ENCODE measurements at regions not wholly inside any gene's neighbourhood (a gene's known extent, or its start where the extent isn't known, plus 50 kb on each side); places are given as distances from the start of the nearest gene placed in this dataset.

DNA sequence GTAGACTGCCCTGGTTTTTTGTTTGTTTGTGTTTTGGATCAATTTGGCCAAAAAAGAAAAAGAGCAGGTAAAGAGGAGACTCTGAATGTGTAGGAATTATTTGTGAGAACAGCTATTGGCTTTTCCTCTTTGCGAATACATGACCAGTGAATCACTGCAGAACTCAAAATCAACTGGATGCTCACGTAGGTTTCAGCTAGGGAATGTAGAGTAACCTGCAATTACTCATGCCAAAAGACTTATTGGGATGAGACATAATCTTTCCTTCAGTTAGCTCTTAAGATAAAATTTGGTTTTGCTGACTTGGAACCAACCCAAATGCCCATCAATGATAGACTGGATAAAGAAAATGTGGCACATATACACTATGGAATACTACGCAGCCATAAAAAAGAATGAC is 348.0 kb downstream of the NPR3 start:
- TF ChIP-seq, protein P1, sequence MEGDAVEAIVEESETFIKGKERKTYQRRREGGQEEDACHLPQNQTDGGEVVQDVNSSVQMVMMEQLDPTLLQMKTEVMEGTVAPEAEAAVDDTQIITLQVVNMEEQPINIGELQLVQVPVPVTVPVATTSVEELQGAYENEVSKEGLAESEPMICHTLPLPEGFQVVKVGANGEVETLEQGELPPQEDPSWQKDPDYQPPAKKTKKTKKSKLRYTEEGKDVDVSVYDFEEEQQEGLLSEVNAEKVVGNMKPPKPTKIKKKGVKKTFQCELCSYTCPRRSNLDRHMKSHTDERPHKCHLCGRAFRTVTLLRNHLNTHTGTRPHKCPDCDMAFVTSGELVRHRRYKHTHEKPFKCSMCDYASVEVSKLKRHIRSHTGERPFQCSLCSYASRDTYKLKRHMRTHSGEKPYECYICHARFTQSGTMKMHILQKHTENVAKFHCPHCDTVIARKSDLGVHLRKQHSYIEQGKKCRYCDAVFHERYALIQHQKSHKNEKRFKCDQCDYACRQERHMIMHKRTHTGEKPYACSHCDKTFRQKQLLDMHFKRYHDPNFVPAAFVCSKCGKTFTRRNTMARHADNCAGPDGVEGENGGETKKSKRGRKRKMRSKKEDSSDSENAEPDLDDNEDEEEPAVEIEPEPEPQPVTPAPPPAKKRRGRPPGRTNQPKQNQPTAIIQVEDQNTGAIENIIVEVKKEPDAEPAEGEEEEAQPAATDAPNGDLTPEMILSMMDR (conservative IDR thresholded peaks at IDR 0.05), result no peak
- no peak for TF ChIP-seq ZFX (IDR thresholded peaks at IDR 0.05)
